GM19193 (cell line): ENCODE measurements at regions not wholly inside any gene's neighbourhood (a gene's known extent, or its start where the extent isn't known, plus 50 kb on each side); places are given as distances from the start of the nearest gene placed in this dataset.

Source experiments
- POLR2A ChIP-seq: IDR thresholded peaks from 4 replicates; pipeline ENCODE4 v1.6.1; 2011; ENCODE audit not compliant: insufficient read depth, insufficient read length; ENCODE audit errors: extremely low read depth

- no peak for TF ChIP-seq POLR2A
These were observed 132.0 kb upstream of the WWC1 start for GRCh38 chr5:168159425-168159824.

- no peak for TF ChIP-seq POLR2A
These were observed 129.0 kb upstream of the WWC1 start for GRCh38 chr5:168162464-168162863.

DNA sequence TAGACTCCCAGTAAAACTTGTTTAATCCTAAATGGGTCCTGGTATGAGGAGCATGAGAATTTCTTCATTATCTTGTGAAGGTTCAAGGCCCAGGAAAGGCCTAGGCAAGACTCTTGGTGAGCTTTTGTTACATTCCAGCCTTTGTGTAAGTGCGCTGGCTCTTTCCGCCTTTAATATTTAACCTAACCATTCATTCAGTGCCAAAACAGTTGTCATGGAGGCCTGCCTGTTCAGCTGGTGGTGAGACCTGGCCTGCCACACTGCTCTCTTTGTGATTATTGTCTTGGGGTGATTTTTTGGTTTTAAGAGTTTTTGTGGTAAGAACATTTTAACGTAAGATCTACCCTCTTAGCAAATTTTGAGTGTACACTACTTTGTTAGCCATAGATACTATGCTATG, 127.5 kb upstream of the WWC1 start:
- TF ChIP-seq POLR2A, result no peak

- TF ChIP-seq POLR2A, result no peak
These were observed 126.1 kb upstream of the WWC1 start for GRCh38 chr5:168165221-168165914.

DNA sequence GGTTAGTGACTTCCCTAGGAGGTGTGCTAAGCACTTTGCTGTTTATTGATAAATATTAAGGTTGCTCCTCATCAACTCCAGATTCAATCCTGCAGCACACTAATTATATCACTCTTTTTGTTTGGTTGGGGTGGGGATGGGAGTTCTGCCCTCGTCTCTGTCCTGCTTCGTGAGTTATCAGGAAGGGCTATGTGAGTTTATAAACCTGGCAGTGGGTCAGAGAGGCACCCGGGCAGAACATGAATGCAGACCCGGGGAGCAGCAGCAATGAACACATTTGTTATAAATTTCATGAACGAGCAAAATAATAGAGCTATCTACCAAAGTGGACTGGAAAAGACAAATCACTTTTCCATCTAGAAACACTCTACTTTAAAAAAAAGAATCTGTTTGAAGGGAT, 125.5 kb upstream of the WWC1 start:
- TF ChIP-seq POLR2A, result no peak

DNA sequence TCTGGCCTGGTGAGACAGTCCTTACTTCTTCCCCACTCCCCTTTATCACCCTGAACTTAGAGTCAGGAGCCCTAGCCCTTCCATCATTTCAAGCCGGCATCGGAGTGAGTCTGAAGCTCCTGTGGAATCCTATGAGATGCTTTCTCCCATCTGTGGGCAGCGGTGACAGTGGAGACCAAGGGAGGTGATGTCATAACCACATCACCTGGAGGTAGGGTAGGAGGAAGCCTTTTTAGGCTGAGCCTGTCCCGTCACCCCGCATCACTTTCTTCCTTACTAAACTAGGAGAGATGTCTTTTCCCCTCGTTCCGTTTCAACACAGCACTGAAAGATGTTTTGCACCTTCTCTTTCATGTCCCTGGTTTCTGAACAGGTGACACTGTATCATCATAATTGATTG, 124.1 kb upstream of the WWC1 start:
- TF ChIP-seq POLR2A, result no peak

DNA sequence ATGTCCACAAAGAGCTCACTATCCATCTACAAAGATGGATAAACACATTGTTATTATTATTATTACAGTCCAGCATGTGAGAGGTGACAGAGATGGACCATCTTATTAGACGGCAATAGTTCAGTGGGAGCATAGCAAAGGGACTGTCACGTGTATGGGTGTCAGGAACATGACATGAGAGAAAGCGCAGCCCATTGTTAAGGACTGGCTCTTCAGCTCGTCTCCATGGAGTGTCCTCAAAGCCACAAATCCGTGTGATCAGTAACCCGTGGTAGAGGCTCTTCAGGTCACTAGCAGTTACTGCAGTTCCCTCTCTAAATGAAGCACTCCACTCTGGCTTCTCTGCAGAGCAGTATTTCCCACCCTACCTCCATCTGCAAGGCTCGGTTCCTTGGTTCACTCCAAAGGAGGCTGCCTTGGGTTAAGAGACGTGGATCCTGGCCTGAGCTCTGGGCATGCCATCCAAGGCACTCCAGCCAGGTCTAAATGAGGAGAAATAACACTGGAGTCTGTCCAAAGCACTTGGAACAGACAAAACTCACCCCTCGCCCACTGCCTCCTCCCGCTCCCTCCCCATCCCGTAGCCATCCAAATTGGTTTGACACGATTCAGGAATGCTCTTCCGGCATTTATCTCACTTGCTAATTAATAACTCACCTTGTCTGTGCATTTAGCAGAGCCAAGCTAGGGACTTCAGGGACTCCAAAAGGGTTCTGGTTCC, 122.3 kb upstream of the WWC1 start:
- TF ChIP-seq POLR2A, result no peak

- no peak for TF ChIP-seq POLR2A
These were observed 121.7 kb upstream of the WWC1 start for GRCh38 chr5:168169791-168170190.

- TF ChIP-seq POLR2A, result no peak
These were observed 119.3 kb upstream of the WWC1 start for GRCh38 chr5:168171901-168172759.

DNA sequence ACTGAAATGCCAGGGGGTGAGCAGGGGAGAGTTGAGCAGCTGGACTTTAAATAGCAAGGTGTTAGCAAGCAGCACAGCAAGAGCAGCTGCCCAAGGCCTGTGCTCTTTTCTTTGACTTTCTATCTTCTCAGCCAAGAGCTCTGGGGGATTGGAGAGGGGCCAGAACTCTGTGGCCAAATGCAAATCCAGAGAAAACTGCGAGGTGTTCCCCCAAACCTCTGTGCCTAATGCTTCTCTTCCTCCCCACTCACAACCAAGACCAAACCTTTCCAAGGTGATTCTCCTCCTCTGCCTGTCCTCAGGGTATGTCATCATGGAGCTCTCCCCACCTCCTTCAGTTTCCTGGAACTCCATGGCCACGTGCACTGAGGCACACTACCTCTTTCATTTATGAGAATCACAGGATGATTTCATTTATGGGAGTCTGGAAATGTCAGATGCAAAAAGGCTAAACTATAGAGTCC, 118.7 kb upstream of the WWC1 start:
- no peak for TF ChIP-seq POLR2A

DNA sequence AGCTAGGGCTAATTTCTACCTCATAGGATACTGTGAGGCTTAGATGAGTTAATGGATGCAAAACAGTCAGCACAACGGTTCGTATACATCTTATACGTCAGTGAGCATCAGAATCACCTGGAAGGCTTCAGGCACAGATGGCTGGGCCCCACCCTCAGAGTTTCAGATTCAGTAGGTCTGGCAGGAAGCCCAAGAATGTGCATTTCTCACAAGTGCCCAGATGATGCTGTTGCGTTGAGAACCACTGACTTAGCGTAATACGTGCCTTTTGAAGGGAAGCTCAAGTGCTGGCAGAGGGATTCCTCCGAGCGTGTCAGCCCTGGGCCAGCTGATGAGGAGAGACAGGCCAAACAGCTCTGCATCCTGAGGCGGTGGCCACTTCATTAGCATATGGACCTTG, 117.1 kb upstream of the WWC1 start:
- no peak for TF ChIP-seq POLR2A

- TF ChIP-seq POLR2A, result no peak
These were observed 115.2 kb upstream of the WWC1 start for GRCh38 chr5:168176251-168176650.

GRCh38 chr5:168176941-168177340, 114.5 kb upstream of the WWC1 start:
- no peak for TF ChIP-seq POLR2A

GRCh38 chr5:168177831-168178450, 113.5 kb upstream of the WWC1 start:
- TF ChIP-seq POLR2A, result no peak

DNA sequence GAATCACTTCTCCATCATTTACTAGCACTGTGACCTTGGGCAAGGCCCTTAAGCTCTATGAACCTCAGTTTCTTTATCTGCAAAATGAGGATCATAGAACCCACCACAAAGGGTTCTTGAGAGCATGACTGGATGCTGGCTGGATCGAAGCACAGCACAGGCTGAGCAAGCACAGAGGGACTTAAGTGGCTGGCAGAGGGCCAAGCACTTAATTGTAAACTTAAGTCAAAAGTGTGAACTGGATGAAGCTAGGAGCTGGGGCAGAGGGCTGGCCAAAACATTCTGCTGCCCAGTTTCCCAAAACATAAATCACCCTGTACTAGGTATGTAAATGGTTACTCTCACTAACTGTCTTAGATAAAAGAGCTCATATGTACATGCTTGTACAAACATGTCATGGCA, 112.3 kb upstream of the WWC1 start:
- TF ChIP-seq POLR2A, result no peak
